H9 (cell line): ENCODE measurements at regions not wholly inside any gene's neighbourhood (a gene's known extent, or its start where the extent isn't known, plus 50 kb on each side); places are given as distances from the start of the nearest gene placed in this dataset.

Experiments used
- DNase-seq: peaks from one replicate; pipeline ENCODE4 v3.0.0-alpha.2; 2017
- H2AFZ ChIP-seq: one replicate; pipeline ENCODE4 v1.6.1; 2013; ENCODE audit warnings: mild to moderate bottlenecking, low read length, control low read depth, moderate library complexity
- H2AK5ac ChIP-seq: 2 replicates; pipeline ENCODE4 v1.6.1; 2013; ENCODE audit warnings: low read length, control low read depth, mixed read lengths; ENCODE audit not compliant: insufficient read length
- H2BK120ac ChIP-seq: one replicate; pipeline ENCODE4 v1.6.1; 2013; ENCODE audit warnings: low read depth, mild to moderate bottlenecking, low read length, control low read depth, inconsistent platforms; ENCODE audit not compliant: poor library complexity, severe bottlenecking
- H2BK12ac ChIP-seq: 2 replicates; pipeline ENCODE4 v1.6.1; 2013; ENCODE audit warnings: low read length, control low read depth, mixed read lengths, low read depth; ENCODE audit not compliant: insufficient read length
- H2BK15ac ChIP-seq: 2 replicates; pipeline ENCODE4 v1.6.1; 2013; ENCODE audit warnings: low read depth, low read length, control low read depth
- H2BK20ac ChIP-seq: one replicate; pipeline ENCODE4 v1.6.1; 2013; ENCODE audit warnings: low read depth, mild to moderate bottlenecking, low read length, control low read depth, inconsistent platforms; ENCODE audit not compliant: poor library complexity, severe bottlenecking
- H2BK5ac ChIP-seq: 2 replicates; pipeline ENCODE4 v1.6.1; 2013; ENCODE audit warnings: low read length, control low read depth, mixed read lengths; ENCODE audit not compliant: insufficient read length
- H3K14ac ChIP-seq: 2 replicates; pipeline ENCODE4 v1.6.1; 2013; ENCODE audit warnings: low read length, control low read depth; ENCODE audit not compliant: insufficient read depth
- H3K18ac ChIP-seq: 2 replicates; pipeline ENCODE4 v1.6.1; 2013; ENCODE audit warnings: low read depth, mild to moderate bottlenecking, mixed read lengths, low read length, control low read depth; ENCODE audit not compliant: insufficient read length
- H3K23ac ChIP-seq: 2 replicates; pipeline ENCODE4 v1.6.1; 2013; ENCODE audit warnings: low read length, control low read depth, mixed read lengths, low read depth; ENCODE audit not compliant: insufficient read length
- H3K23me2 ChIP-seq: 2 replicates; pipeline ENCODE4 v1.6.1; 2013; ENCODE audit warnings: low read depth, mild to moderate bottlenecking, mixed read lengths, low read length, control low read depth; ENCODE audit not compliant: insufficient read length, poor library complexity, severe bottlenecking
- H3K27ac ChIP-seq: 2 replicates; pipeline ENCODE4 v1.5.1; 2013; ENCODE audit warnings: low read length, control low read depth, mixed read lengths, low read depth; ENCODE audit not compliant: insufficient read length
- H3K27me3 ChIP-seq: 2 replicates; pipeline ENCODE4 v1.6.1; 2013; ENCODE audit warnings: low read length, control low read depth, inconsistent platforms; ENCODE audit not compliant: insufficient read depth
- H3K4ac ChIP-seq: 2 replicates; pipeline ENCODE4 v1.6.1; 2013; ENCODE audit warnings: low read depth, mild to moderate bottlenecking, control low read depth, inconsistent platforms, low read length, moderate library complexity
- H3K4me1 ChIP-seq: 2 replicates; pipeline ENCODE4 v1.6.1; 2013; ENCODE audit warnings: low read length, control low read depth, inconsistent platforms; ENCODE audit not compliant: insufficient read depth
- H3K4me2 ChIP-seq: 2 replicates; pipeline ENCODE4 v1.6.1; 2013; ENCODE audit warnings: low read length, control low read depth, mixed read lengths; ENCODE audit not compliant: insufficient read length, insufficient read depth
- H3K56ac ChIP-seq: 2 replicates; pipeline ENCODE4 v1.6.1; 2013; ENCODE audit warnings: low read depth, mild to moderate bottlenecking, mixed read lengths, low read length, control low read depth; ENCODE audit not compliant: insufficient read length
- H3K79me1 ChIP-seq: 2 replicates; pipeline ENCODE4 v1.6.1; 2013; ENCODE audit warnings: low read depth, mild to moderate bottlenecking, moderate library complexity, low read length, control low read depth, inconsistent platforms; ENCODE audit not compliant: insufficient read depth, poor library complexity, severe bottlenecking
- H3K79me2 ChIP-seq: 2 replicates; pipeline ENCODE4 v1.6.1; 2013; ENCODE audit warnings: low read length, control low read depth, inconsistent platforms; ENCODE audit not compliant: insufficient read depth
- H3K9ac ChIP-seq: 2 replicates; pipeline ENCODE4 v1.6.1; 2013; ENCODE audit warnings: low read length, control low read depth, mixed read lengths; ENCODE audit not compliant: insufficient read length; ENCODE audit errors: extremely low read depth
- H3K9me3 ChIP-seq: one replicate; pipeline ENCODE4 v1.6.1; 2013; ENCODE audit warnings: low read depth, low read length, inconsistent platforms; ENCODE audit not compliant: control insufficient read depth
- H3T11ph ChIP-seq: one replicate; pipeline ENCODE4 v1.6.1; 2013; ENCODE audit warnings: mild to moderate bottlenecking, low read length, control low read depth, inconsistent platforms
- H4K20me1 ChIP-seq: one replicate; pipeline ENCODE4 v1.6.1; 2013; ENCODE audit not compliant: control insufficient read depth, insufficient read length, insufficient read depth
- H4K5ac ChIP-seq: 2 replicates; pipeline ENCODE4 v1.6.1; 2013; ENCODE audit warnings: low read depth, mild to moderate bottlenecking, mixed read lengths, low read length, control low read depth; ENCODE audit not compliant: insufficient read length
- H4K8ac ChIP-seq: replicated peaks from 2 replicates; pipeline ENCODE4 v1.6.1; 2013; ENCODE audit warnings: low read length, control low read depth, mixed read lengths, low read depth; ENCODE audit not compliant: insufficient read length
- H4K91ac ChIP-seq: 2 replicates; pipeline ENCODE4 v1.6.1; 2013; ENCODE audit warnings: low read depth, mild to moderate bottlenecking, moderate library complexity, mixed read lengths, low read length, control low read depth; ENCODE audit not compliant: insufficient read length
- H3K27ac Mint-ChIP-seq, 3 experiments: 2 replicates in 2 of 3; 3 replicates in 1 of 3; pipeline ENCODE4 v1.8.0; 2020 to 2021; ENCODE audit warnings: mixed read lengths in 3 of 3, mild to moderate bottlenecking in 1 of 3, moderate library complexity in 1 of 3
- H3K27me3 Mint-ChIP-seq: 2 replicates; pipeline ENCODE4 v1.8.0; 2021; ENCODE audit warnings: low read depth, mild to moderate bottlenecking, moderate library complexity, mixed read lengths
- H3K36me3 Mint-ChIP-seq, 3 experiments: 2 replicates in 2 of 3; 3 replicates in 1 of 3; pipeline ENCODE4 v1.8.0; 2020 to 2021; ENCODE audit warnings: low read depth in 3 of 3, mixed read lengths in 3 of 3; ENCODE audit not compliant: insufficient read depth in 1 of 3
- H3K4me1 Mint-ChIP-seq, 2 experiments: 2 replicates each; pipeline ENCODE4 v1.8.0; 2020; ENCODE audit warnings: mixed read lengths in 2 of 2
- H3K4me3 Mint-ChIP-seq, 2 experiments: 2 replicates in 1 of 2; 3 replicates in 1 of 2; pipeline ENCODE4 v1.8.0; 2020 to 2021; ENCODE audit warnings: mild to moderate bottlenecking in 2 of 2, mixed read lengths in 2 of 2, moderate library complexity in 1 of 2
- H3K9me3 Mint-ChIP-seq, 2 experiments: 2 replicates in 1 of 2; 3 replicates in 1 of 2; pipeline ENCODE4 v1.8.0; 2020; ENCODE audit warnings: mild to moderate bottlenecking in 2 of 2, mixed read lengths in 2 of 2, moderate library complexity in 1 of 2
- CTCF ChIP-seq: fragments of 200-600 bp; sonication (generic); conservative IDR thresholded peaks from 3 replicates; pipeline ENCODE4 v1.8.0; 2021; ENCODE audit warnings: antibody characterized with exemption, mild to moderate bottlenecking
- WGBS: extraction: QIAGEN DNeasy Blood & Tissue Kit; methylation state at CpG from one replicate; pipeline ENCODE4 v1.1.7; 2013; ENCODE audit warnings: missing lambda C conversion rate, low lambda C conversion rate, mixed read lengths; ENCODE audit not compliant: insufficient read length; ENCODE audit errors: extremely low coverage; 5-methylcytosine and 5-hydroxymethylcytosine counted together

GRCh38 chr2:129462967-129463366 is 516.5 kb upstream of the RAB6C start:
- no peak overlapping the region for H2BK12ac ChIP-seq
- no peak overlapping the region for H2AK5ac ChIP-seq
- DNase-seq = no peak
- no peaks in the 10 kb centered on the region for H3K27me3 ChIP-seq
- TF ChIP-seq CTCF = no peak
- no peak overlapping the region for H3K27ac ChIP-seq
- H3K23ac ChIP-seq = no peak overlapping the region
- H4K20me1 ChIP-seq = no peaks in the 10 kb centered on the region
- H3K56ac ChIP-seq = no peak overlapping the region
- no peak overlapping the region for H2BK120ac ChIP-seq
- H3K4ac ChIP-seq = no peak overlapping the region
- no peak overlapping the region for H4K91ac ChIP-seq
- H2BK20ac ChIP-seq = no peak overlapping the region
- H3K18ac ChIP-seq = no peak overlapping the region
- H4K8ac ChIP-seq = no peak overlapping the region
- no peak overlapping the region for H3K14ac ChIP-seq
- no peaks in the 10 kb centered on the region for H3K4me1 ChIP-seq
- Mint-ChIP-seq H3K27ac (no peak overlapping the region), H3K9me3 (peaks cover 7 to 12% of the 10 kb centered on the region in 2 experiments; a peak in 3 of 5 replicates), H3K4me1 (no peaks in the 10 kb centered on the region), H3K36me3 (peaks cover 0 to 7% (median 0%) of the 10 kb centered on the region in 3 experiments; a peak in 1 of 7 replicates), H3K27me3 (peaks cover 11% of the 10 kb centered on the region), H3K4me3 (no peak overlapping the region)
- H2BK5ac ChIP-seq = no peak overlapping the region
- no peaks in the 10 kb centered on the region for H3K79me2 ChIP-seq
- H3T11ph ChIP-seq = no peak overlapping the region
- no peak overlapping the region for H3K4me2 ChIP-seq
- no peak overlapping the region for H2BK15ac ChIP-seq
- WGBS = no CpG with 5 or more reads among the region's 4 CpGs
- no peaks in the 10 kb centered on the region for H3K79me1 ChIP-seq
- no peaks in the 10 kb centered on the region for H3K9me3 ChIP-seq
- H3K9ac ChIP-seq = no peak overlapping the region
- H2AFZ ChIP-seq = no peak overlapping the region
- H4K5ac ChIP-seq = no peak overlapping the region
- H3K23me2 ChIP-seq = no peaks in the 10 kb centered on the region
